ENCODE measurements at regions not wholly inside any gene's neighbourhood (a gene's known extent, or its start where the extent isn't known, plus 50 kb on each side); places are given as distances from the start of the nearest gene placed in this dataset.

GRCh38 chrX:13511241-13511943 is 58.0 kb upstream of the EGFL6 start:
- Histone ChIP-seq H2AFZ (ENCODE audit: low read length) (no peak overlapping the region), H3K27ac (ENCODE audit: insufficient read depth, low read length) (no peak overlapping the region), H3K9me3 (ENCODE audit: control insufficient read depth, insufficient read depth, low read depth, low read length) (no peaks in the 10 kb centered on the region), H3K9ac (ENCODE audit: insufficient read depth, low read length) (no peak overlapping the region), H3K79me2 (ENCODE audit: control insufficient read depth, insufficient read depth, low read length) (no peaks in the 10 kb centered on the region), H3K27me3 (ENCODE audit: control insufficient read depth, insufficient read depth, low read length) (no peaks in the 10 kb centered on the region), H3K4me3 (replicated peaks in 1 of 4; ENCODE audit: control extremely low read depth in 1 of 4, insufficient read depth in 1 of 4, low read depth in 3 of 4, low read length in 4 of 4) (no peak overlapping the region), H3K4me2 (ENCODE audit: extremely low read depth, insufficient read depth, low read length) (no peak overlapping the region), H3K4me1 (ENCODE audit: control insufficient read depth, extremely low read depth, insufficient read depth, low read length) (no peaks in the 10 kb centered on the region), H3K36me3 (ENCODE audit: control insufficient read depth, insufficient read depth, low read length) (no peaks in the 10 kb centered on the region), H4K20me1 (ENCODE audit: control insufficient read depth, extremely low read depth, insufficient read depth, low read length) (no peaks in the 10 kb centered on the region)
- DNase-seq (ENCODE audit: low read depth in 2 of 2): no peak
- TF ChIP-seq EZH2 (IDR thresholded peaks at IDR 0.05; ENCODE audit: low read length, missing control alignments): no peak
- TF ChIP-seq CTCF (conservative IDR thresholded peaks at IDR 0.05 in 1 of 2, IDR thresholded peaks at IDR 0.05 in 1 of 2; ENCODE audit: low read depth in 1 of 2, low read length in 2 of 2): no peak

DNA sequence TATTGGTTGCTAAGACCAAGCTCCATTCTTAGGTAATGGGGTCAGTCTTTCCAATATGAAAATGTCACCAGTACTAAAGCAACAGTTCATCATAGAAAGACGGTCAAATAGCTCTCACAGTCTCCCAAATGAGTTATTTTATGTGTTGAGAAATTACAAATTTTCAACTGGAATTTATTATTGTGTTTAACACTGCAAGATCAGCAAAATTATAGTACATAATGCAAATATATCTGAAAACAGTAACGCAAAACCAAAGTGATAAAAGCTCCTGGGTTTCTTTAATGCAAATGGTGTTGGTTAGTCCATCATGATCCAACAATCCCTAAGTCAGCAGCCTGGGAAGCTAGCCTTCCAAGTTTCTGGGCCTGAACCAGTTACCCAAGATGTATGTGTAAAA is 61.5 kb upstream of the EGFL6 start:
- TF ChIP-seq CTCF (conservative IDR thresholded peaks at IDR 0.05 in 1 of 2, IDR thresholded peaks at IDR 0.05 in 1 of 2; ENCODE audit: low read depth in 1 of 2, low read length in 2 of 2) (no peak), EZH2 (IDR thresholded peaks at IDR 0.05; ENCODE audit: low read length, missing control alignments) (no peak)
- no peak overlapping the region for H3K4me2 ChIP-seq (ENCODE audit: extremely low read depth, insufficient read depth, low read length)

GRCh38 chrX:13506574-13506973 is 62.8 kb upstream of the EGFL6 start:
- Histone ChIP-seq H3K4me1 (ENCODE audit: control insufficient read depth, extremely low read depth, insufficient read depth, low read length) (no peaks in the 10 kb centered on the region), H3K9ac (ENCODE audit: insufficient read depth, low read length) (no peak overlapping the region), H3K4me2 (ENCODE audit: extremely low read depth, insufficient read depth, low read length) (no peak overlapping the region)

More for the DNA sequence above, 61.5 kb upstream of the EGFL6 start:
- no peaks in the 10 kb centered on the region for H3K27me3 ChIP-seq (ENCODE audit: control insufficient read depth, insufficient read depth, low read length)
- H3K9me3 ChIP-seq (ENCODE audit: control insufficient read depth, insufficient read depth, low read depth, low read length): no peaks in the 10 kb centered on the region
- H3K9ac ChIP-seq (ENCODE audit: insufficient read depth, low read length): no peak overlapping the region
- H3K27ac ChIP-seq (ENCODE audit: insufficient read depth, low read length): no peak overlapping the region
- no peak overlapping the region for H3K4me3 ChIP-seq (replicated peaks in 1 of 4; ENCODE audit: control extremely low read depth in 1 of 4, insufficient read depth in 1 of 4, low read depth in 3 of 4, low read length in 4 of 4)
- no peaks in the 10 kb centered on the region for H3K79me2 ChIP-seq (ENCODE audit: control insufficient read depth, insufficient read depth, low read length)
- H2AFZ ChIP-seq (ENCODE audit: low read length): no peak overlapping the region
- no peak for DNase-seq (ENCODE audit: low read depth in 2 of 2)
- H3K4me1 ChIP-seq (ENCODE audit: control insufficient read depth, extremely low read depth, insufficient read depth, low read length): no peaks in the 10 kb centered on the region
- no peaks in the 10 kb centered on the region for H4K20me1 ChIP-seq (ENCODE audit: control insufficient read depth, extremely low read depth, insufficient read depth, low read length)
- H3K36me3 ChIP-seq (ENCODE audit: control insufficient read depth, insufficient read depth, low read length): no peaks in the 10 kb centered on the region

More at GRCh38 chrX:13506574-13506973, 62.8 kb upstream of the EGFL6 start:
- H3K9me3 ChIP-seq (ENCODE audit: control insufficient read depth, insufficient read depth, low read depth, low read length): no peaks in the 10 kb centered on the region
- no peak overlapping the region for H3K27ac ChIP-seq (ENCODE audit: insufficient read depth, low read length)
- H3K27me3 ChIP-seq (ENCODE audit: control insufficient read depth, insufficient read depth, low read length): no peaks in the 10 kb centered on the region
- no peak overlapping the region for H3K4me3 ChIP-seq (replicated peaks in 1 of 4; ENCODE audit: control extremely low read depth in 1 of 4, insufficient read depth in 1 of 4, low read depth in 3 of 4, low read length in 4 of 4)
- no peak overlapping the region for H2AFZ ChIP-seq (ENCODE audit: low read length)
- no peaks in the 10 kb centered on the region for H3K36me3 ChIP-seq (ENCODE audit: control insufficient read depth, insufficient read depth, low read length)
- no peaks in the 10 kb centered on the region for H3K79me2 ChIP-seq (ENCODE audit: control insufficient read depth, insufficient read depth, low read length)
- no peaks in the 10 kb centered on the region for H4K20me1 ChIP-seq (ENCODE audit: control insufficient read depth, extremely low read depth, insufficient read depth, low read length)
- DNase-seq (ENCODE audit: low read depth in 2 of 2): peak; percentile 37 to 66
- no peak for TF ChIP-seq EZH2 (IDR thresholded peaks at IDR 0.05; ENCODE audit: low read length, missing control alignments)
- TF ChIP-seq CTCF (conservative IDR thresholded peaks at IDR 0.05 in 1 of 2, IDR thresholded peaks at IDR 0.05 in 1 of 2; ENCODE audit: low read depth in 1 of 2, low read length in 2 of 2): peak; percentile 58 to 61
